RCC 7860 (cell line): ENCODE measurements at regions not wholly inside any gene's neighbourhood (a gene's known extent, or its start where the extent isn't known, plus 50 kb on each side); places are given as distances from the start of the nearest gene placed in this dataset.

Experiments used
- DNase-seq: peaks from one replicate; pipeline ENCODE4 v3.0.0-alpha.2; 2015; ENCODE audit warnings: low spot score
- FAIRE-seq: peaks from 2 replicates; lab custom pipeline; 2012; peaks lifted over from hg19 to GRCh38; lab: Jason Lieb, UNC

GRCh38 chr2:108067820-108068405 lies 81.6 kb downstream of the SLC5A7 start:
- DNase-seq (no peak), FAIRE-seq (no peak)

GRCh38 chr2:108069515-108070310 lies 83.4 kb downstream of the SLC5A7 start:
- FAIRE-seq = no peak
- DNase-seq = no peak

- DNase-seq (no peak), FAIRE-seq (no peak)
These were observed 87.2 kb downstream of the SLC5A7 start for GRCh38 chr2:108073415-108074072.

GRCh38 chr2:108074150-108074549 lies 87.8 kb downstream of the SLC5A7 start:
- FAIRE-seq (no peak), DNase-seq (no peak)

- FAIRE-seq = no peak
These were observed 88.6 kb downstream of the SLC5A7 start for GRCh38 chr2:108074946-108075345.

GRCh38 chr2:108076527-108076926 lies 90.2 kb downstream of the SLC5A7 start:
- DNase-seq (no peak), FAIRE-seq (no peak)

More at GRCh38 chr2:108074946-108075345, 88.6 kb downstream of the SLC5A7 start:
- no peak for DNase-seq

GRCh38 chr2:108079736-108080135 lies 93.4 kb downstream of the SLC5A7 start:
- FAIRE-seq = no peak
- DNase-seq = no peak

- no peak for FAIRE-seq
- no peak for DNase-seq
These were observed 93.9 kb downstream of the SLC5A7 start for GRCh38 chr2:108080177-108080576.

- DNase-seq (no peak), FAIRE-seq (no peak)
These were observed 96.7 kb downstream of the SLC5A7 start for GRCh38 chr2:108082978-108083377.

GRCh38 chr2:108084311-108084710 lies 98.0 kb downstream of the SLC5A7 start:
- FAIRE-seq (no peak), DNase-seq (no peak)

- FAIRE-seq (no peak), DNase-seq (no peak)
These were observed 106.6 kb downstream of the SLC5A7 start for GRCh38 chr2:108092886-108093285.

- FAIRE-seq (no peak), DNase-seq (no peak)
These were observed 115.2 kb downstream of the SLC5A7 start for GRCh38 chr2:108101481-108101880.

GRCh38 chr2:108106731-108107130 lies 120.4 kb downstream of the SLC5A7 start:
- FAIRE-seq (no peak), DNase-seq (no peak)

GRCh38 chr2:108111936-108112335 lies 125.6 kb downstream of the SLC5A7 start:
- DNase-seq (no peak), FAIRE-seq (no peak)

- no peak for DNase-seq
- no peak for FAIRE-seq
These were observed 123.9 kb upstream of the SULT1C3 start for GRCh38 chr2:108115868-108116267.

- FAIRE-seq (no peak), DNase-seq (no peak)
These were observed 120.8 kb upstream of the SULT1C3 start for GRCh38 chr2:108118996-108119395.

- no peak for FAIRE-seq
- no peak for DNase-seq
These were observed 120.3 kb upstream of the SULT1C3 start for GRCh38 chr2:108119492-108119891.

GRCh38 chr2:108124736-108125495 lies 114.9 kb upstream of the SULT1C3 start:
- no peak for FAIRE-seq
- DNase-seq = no peak

GRCh38 chr2:108125581-108125980 lies 114.2 kb upstream of the SULT1C3 start:
- no peak for FAIRE-seq
- no peak for DNase-seq

- DNase-seq (no peak), FAIRE-seq (no peak)
These were observed 111.5 kb upstream of the SULT1C3 start for GRCh38 chr2:108128249-108128648.

- FAIRE-seq (no peak), DNase-seq (no peak)
These were observed 110.1 kb upstream of the SULT1C3 start for GRCh38 chr2:108129636-108130035.
